Natural killer cell treated with Interleukin-12 subunit alpha and Interleukin-12 subunit beta and Interleukin-15 and Interleukin-18, amount 100 ng/mL, for 72 hours (primary cell): ENCODE measurements at regions not wholly inside any gene's neighbourhood (a gene's known extent, or its start where the extent isn't known, plus 50 kb on each side); places are given as distances from the start of the nearest gene placed in this dataset.

Experiments used
- ATAC-seq, 2 donors: fragments of 150-1000 bp; cut with Tn5 transposase in 1 of 2; sonication (Bioruptor Pico), chemical (Tn5 transposase) in 1 of 2; 2 replicates each; pipeline ENCODE4 v1.10.0; 2021
- DNase-seq: peaks from one replicate; pipeline ENCODE4 v3.0.0; 2022; ENCODE audit warnings: low spot score
- H3K27ac Mint-ChIP-seq, 2 donors: 1 replicate in 1 of 2; 2 replicates in 1 of 2; pipeline ENCODE4 v1.8.0; 2022; ENCODE audit warnings: mixed read lengths in 2 of 2, mild to moderate bottlenecking in 1 of 2, moderate library complexity in 1 of 2
- H3K27me3 Mint-ChIP-seq, 2 donors: 1 replicate in 1 of 2; 2 replicates in 1 of 2; pipeline ENCODE4 v1.8.0; 2022; ENCODE audit warnings: mixed read lengths in 2 of 2
- H3K36me3 Mint-ChIP-seq: one replicate; pipeline ENCODE4 v1.8.0; 2022; ENCODE audit warnings: mixed read lengths
- H3K4me1 Mint-ChIP-seq, 2 donors: 1 replicate in 1 of 2; 2 replicates in 1 of 2; pipeline ENCODE4 v1.8.0; 2022; ENCODE audit warnings: low read depth in 2 of 2, mixed read lengths in 2 of 2, mild to moderate bottlenecking in 1 of 2
- H3K4me3 Mint-ChIP-seq: one replicate; pipeline ENCODE4 v1.8.0; 2022; ENCODE audit warnings: mixed read lengths
- H3K9me3 Mint-ChIP-seq: 2 replicates; pipeline ENCODE4 v1.8.0; 2022; ENCODE audit warnings: mixed read lengths

DNA sequence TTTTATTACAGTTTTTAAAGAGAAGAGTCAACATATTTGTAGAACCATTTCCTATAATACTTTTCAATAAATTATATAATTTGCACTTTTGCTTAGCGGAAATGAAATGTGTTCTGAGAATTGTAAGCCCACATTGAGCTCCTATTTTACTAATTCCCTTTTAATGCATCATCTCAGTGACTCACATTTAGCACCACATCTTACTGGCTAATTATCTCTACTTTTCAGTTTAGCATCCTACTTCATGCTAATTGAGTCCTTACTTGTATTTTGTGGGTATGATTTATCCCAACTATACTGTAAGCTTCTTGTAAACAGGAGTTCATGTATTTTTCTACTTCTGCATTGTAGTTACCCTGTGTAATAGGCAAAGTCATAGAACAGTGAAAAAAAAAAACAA lies 67.5 kb downstream of the TMX1 start:
- H3K4me1 Mint-ChIP-seq: no peaks in the 10 kb centered on the region
- no peak for ATAC-seq
- no peak overlapping the region for H3K4me3 Mint-ChIP-seq
- H3K36me3 Mint-ChIP-seq: no peaks in the 10 kb centered on the region
- peaks cover 21% of the 10 kb centered on the region in 2 donors for H3K27me3 Mint-ChIP-seq
- no peaks in the 10 kb centered on the region for H3K9me3 Mint-ChIP-seq
- no peak for DNase-seq
- H3K27ac Mint-ChIP-seq: no peak overlapping the region

DNA sequence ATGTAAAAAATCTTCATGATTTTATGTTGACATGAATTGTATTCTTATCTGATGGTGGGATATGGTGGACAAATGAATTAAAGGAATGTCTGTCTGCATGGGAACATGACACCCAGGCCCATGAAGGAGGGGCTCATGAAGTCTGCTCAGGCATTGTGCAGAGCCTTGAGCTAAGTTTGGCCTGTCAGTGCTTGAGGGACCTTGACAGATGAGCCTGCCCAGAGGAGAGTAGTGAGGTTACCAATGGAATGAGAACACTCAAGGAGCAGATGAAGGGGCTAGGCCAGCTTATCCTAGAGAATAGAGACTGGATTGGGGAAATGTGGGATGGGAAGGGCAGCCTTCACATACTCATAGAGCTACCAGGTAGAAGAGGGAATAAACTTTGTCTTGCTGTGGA lies 68.8 kb downstream of the TMX1 start:
- Mint-ChIP-seq H3K4me1 (no peaks in the 10 kb centered on the region), H3K9me3 (no peaks in the 10 kb centered on the region), H3K27me3 (peaks cover 21% of the 10 kb centered on the region in 2 donors), H3K36me3 (no peaks in the 10 kb centered on the region), H3K4me3 (no peak overlapping the region), H3K27ac (no peak overlapping the region)
- no peak for DNase-seq
- ATAC-seq: no peak

DNA sequence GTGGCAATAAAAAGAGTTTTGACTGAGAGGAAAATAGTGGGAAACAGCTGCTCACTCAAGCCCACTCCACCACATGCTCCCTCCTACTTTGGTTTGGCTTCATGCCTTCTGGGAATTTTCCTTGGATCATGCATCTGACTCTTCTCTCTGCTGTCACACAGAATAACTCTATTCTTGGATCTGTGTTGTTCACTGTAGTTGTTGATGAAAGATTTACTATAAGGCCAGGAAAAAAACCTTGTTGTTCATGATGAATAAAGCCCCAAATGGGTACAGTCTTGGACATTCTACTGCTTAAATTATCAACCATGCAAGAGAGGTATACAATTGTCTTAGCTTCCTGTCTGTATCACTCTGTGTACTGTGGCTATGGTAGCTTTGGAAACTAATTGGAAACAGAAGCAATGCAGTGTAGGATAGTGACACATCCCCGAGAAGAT lies 70.5 kb downstream of the TMX1 start:
- peaks cover 21% of the 10 kb centered on the region in 2 donors for H3K27me3 Mint-ChIP-seq
- no peak overlapping the region for H3K4me3 Mint-ChIP-seq
- H3K9me3 Mint-ChIP-seq: no peaks in the 10 kb centered on the region
- DNase-seq (no peak), ATAC-seq (no peak)
- no peaks in the 10 kb centered on the region for H3K4me1 Mint-ChIP-seq
- no peaks in the 10 kb centered on the region for H3K36me3 Mint-ChIP-seq
- H3K27ac Mint-ChIP-seq: no peak overlapping the region

DNA sequence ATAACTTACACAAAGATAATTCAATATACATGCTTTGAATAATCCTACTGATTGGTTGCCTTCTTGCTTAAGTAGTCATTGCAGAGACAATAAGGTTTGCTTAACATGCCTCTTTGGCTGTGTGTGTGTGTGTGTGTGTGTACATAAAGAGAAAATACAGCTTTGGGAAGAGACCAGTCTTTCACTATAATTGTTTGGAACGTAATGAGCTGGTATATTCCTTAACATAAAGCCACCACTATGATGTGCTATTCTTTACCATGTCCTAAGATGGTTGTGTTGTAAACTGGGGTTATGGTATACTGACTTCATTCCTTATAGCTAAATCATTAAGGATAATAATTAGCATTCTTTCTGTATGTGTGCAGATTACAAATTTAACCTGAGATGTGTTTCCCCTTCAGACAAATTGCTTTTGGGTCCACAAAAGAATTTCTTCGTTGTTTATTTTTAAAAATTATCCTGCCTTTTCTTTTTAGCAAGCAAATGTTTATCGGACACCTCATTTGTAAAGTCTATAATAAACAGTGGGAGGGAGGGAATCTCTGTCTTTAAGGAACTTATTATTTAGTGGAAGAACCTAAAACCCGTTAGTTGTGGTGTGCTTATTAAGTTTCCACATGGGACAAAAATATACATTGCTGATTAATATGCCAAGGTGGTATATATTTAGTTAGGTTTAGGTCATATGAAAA lies 74.4 kb downstream of the TMX1 start:
- DNase-seq (no peak), ATAC-seq (no peak)
- Mint-ChIP-seq H3K4me3 (no peak overlapping the region), H3K36me3 (no peaks in the 10 kb centered on the region), H3K27me3 (peaks cover 9% of the 10 kb centered on the region in 2 donors), H3K4me1 (no peaks in the 10 kb centered on the region), H3K9me3 (no peaks in the 10 kb centered on the region), H3K27ac (no peak overlapping the region)

DNA sequence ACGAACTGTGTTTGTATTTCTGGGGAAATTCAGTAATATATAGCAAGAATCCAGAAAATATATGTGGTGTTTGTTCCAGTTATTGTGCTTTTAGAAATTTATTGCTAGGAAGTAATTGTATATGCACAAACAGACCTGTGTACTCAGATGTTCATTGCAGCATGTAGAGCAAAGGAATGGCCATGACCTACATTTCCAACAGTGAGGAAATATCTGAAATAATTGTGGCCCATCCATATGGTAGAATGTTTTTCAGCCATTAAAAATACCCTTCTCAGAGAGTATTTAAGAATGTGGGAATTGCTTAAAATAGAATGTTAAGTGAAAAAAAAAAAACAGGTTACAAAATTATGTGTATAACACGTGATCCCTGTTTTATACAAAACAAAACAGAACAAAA lies 77.3 kb downstream of the TMX1 start:
- Mint-ChIP-seq H3K36me3 (no peaks in the 10 kb centered on the region), H3K27ac (no peak overlapping the region), H3K27me3 (peaks cover 0 to 5% of the 10 kb centered on the region in 2 donors), H3K4me3 (no peak overlapping the region), H3K4me1 (no peaks in the 10 kb centered on the region), H3K9me3 (no peaks in the 10 kb centered on the region)
- no peak for ATAC-seq
- DNase-seq: no peak

DNA sequence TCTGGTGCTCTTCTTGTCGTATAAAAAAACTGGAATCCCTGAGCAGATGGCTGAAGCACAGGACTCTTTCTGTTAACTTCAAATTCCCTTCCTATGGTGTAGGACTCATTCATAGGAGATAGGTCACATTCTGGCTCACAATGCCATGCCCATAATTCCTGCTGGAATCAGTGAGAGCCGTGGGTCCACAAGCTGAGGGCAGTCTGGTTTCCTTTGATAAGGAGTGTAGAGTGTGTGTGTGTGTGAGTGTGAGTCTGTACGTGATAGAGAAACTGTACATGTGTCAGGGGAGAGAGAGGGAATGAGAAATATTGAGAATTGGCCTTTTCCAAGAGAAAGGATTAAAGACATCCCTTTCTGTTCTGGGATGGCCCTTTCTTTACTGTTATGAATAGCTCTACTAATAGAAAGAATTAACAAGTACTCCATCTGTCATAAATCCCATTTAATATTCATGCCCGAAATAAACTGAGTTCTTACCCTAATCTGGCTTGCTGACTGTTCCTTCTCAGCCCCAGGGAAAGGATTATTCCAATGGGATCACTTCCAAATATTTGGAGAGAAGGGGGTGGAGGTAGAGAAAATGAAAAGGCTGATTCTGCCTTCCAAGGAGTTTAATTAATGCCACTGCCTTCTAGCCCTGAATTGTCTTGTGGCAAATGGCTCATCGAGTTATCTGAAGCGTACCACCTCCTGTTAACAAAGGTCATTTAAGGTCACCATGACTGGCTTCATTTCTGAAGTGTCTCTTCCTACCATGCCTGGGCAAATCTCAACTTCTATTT lies 79.0 kb downstream of the TMX1 start:
- Mint-ChIP-seq H3K4me3 (no peak overlapping the region), H3K27me3 (peaks cover 3 to 7% of the 10 kb centered on the region in 2 donors), H3K36me3 (no peaks in the 10 kb centered on the region), H3K9me3 (no peaks in the 10 kb centered on the region), H3K4me1 (no peaks in the 10 kb centered on the region), H3K27ac (no peak overlapping the region)
- DNase-seq (no peak), ATAC-seq (no peak)

DNA sequence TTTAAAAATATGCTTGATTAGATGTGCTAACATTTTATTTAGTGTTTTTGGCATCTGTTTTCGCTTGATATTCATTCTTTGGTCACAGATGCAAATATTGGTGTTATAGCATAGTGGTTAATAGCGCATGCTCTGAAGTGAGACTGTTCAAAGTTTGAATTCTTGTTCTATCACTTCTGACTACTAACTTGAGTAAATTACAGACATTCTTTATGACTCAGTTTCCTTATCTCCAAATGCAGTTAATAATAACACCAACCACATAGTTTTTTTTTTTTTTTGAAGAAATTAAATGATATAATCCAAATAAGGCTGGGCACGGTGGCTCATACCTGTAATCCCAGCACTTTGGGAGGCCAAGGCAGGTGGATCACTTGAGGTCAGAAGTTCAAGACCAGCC lies 81.0 kb downstream of the TMX1 start:
- no peak overlapping the region for H3K27ac Mint-ChIP-seq
- no peaks in the 10 kb centered on the region for H3K9me3 Mint-ChIP-seq
- no peaks in the 10 kb centered on the region for H3K4me1 Mint-ChIP-seq
- H3K4me3 Mint-ChIP-seq: no peak overlapping the region
- peaks cover 15 to 21% of the 10 kb centered on the region in 2 donors for H3K27me3 Mint-ChIP-seq
- no peak for DNase-seq
- ATAC-seq: no peak
- no peaks in the 10 kb centered on the region for H3K36me3 Mint-ChIP-seq

DNA sequence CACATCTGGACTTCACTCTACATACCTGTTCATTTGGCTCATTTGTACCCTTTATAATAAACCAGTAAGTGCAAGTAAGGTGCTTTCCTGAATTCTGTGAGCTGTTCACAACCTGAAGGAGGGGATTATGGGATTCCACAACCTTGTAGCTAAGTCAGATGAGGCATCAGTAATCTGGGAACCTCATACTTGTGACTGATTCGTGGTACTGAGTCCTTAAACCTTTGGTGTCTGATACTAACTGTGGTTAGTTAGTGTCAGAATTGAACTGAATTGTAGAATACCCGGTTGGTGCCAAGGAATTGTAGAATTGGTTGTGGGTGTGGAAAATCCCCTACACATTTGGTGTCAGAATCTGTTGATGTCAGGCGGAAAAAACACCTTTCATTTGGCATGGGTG lies 83.4 kb downstream of the TMX1 start:
- Mint-ChIP-seq H3K27ac (no peak overlapping the region), H3K4me3 (no peak overlapping the region), H3K36me3 (no peaks in the 10 kb centered on the region), H3K9me3 (no peaks in the 10 kb centered on the region), H3K4me1 (no peaks in the 10 kb centered on the region), H3K27me3 (peaks cover 32 to 41% of the 10 kb centered on the region in 2 donors)
- ATAC-seq (no peak), DNase-seq (no peak)

DNA sequence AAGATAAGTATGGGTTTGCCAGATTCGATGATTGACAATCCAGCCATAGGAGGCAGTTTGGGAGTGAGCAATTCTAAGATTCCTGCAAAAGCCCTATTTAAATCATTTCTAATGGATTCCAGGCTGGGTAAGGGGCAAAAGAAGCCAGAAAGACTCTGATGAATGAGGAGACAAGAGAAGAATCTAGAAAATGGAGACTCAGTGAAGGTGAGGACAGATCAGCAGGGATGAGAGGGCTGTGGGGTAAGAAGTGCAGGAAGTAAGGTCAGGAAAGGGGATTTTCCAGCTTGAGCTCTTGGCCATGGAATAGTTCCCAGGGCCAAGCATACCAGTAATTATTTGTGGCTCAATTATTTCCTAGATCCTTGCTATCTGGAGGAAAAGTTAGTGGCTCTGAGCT lies 87.3 kb downstream of the TMX1 start:
- no peak for DNase-seq
- Mint-ChIP-seq H3K4me1 (no peaks in the 10 kb centered on the region), H3K9me3 (no peaks in the 10 kb centered on the region), H3K27me3 (peaks cover 43 to 60% of the 10 kb centered on the region in 2 donors), H3K36me3 (no peaks in the 10 kb centered on the region), H3K4me3 (no peak overlapping the region), H3K27ac (no peak overlapping the region)
- no peak for ATAC-seq

DNA sequence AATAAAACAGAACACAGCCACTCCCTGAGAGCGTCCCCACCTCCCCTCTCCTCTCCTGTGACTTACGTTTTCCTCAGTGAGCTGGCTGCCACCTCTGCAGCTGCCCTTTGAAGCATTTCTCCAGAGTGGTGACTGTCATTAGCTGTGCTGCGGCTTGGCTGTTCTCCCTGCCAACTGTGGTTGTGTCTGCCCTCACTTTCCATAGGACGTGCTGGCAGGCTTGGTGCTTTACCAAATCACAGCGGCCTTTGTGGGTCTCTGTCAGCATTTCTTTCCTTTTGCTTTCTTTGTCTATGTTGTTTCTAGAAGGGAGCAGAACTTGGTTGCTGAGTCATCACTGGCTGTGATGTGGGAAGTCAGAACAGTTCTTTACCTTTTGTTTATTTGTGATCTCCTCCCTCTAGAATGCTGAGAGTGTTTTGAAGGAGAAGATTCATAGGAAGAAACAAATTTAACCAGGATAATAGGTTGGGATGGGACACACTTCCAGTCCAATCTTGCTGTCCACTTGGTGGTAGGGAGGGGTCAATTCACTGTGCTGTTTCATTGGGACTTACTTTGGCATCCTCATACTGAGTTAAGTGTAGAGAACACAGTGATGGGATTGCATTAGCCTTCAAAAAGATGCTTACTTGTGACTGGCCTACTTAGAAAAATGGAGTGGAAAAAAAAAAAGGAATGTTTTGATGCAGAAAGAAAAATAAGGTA lies 88.2 kb downstream of the TMX1 start:
- Mint-ChIP-seq H3K9me3 (no peaks in the 10 kb centered on the region), H3K27me3 (peaks cover 48 to 69% of the 10 kb centered on the region in 2 donors), H3K36me3 (no peaks in the 10 kb centered on the region), H3K4me1 (no peaks in the 10 kb centered on the region), H3K27ac (no peak overlapping the region), H3K4me3 (no peak overlapping the region)
- ATAC-seq (no peak), DNase-seq (no peak)

DNA sequence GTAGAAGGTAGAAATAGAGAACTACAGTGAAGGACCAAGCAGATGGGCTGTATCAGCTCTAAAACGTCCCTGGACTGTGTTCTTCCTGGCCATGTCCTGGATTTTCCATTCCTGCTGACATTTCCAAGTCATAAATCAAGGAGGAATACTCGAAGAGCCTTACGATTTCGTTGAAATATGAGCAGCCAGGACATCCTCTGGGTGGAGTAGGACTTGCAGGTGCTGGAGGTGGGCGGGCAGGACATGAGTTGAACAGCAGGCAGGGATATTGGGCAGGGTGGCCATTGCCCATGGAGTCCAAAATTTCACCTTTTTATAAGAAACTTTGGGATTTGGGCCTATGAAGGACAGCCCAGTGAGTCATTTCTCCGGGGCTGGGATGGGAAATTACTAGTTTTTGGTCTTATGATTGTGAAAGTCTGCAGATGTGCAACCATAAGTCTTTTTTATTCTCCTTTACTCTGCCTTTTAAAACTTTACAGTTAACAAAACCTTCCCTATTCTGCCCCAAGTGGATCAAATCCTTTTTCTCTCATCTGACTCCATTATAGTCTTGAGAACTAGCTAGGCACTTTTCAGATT lies 88.8 kb downstream of the TMX1 start:
- no peak overlapping the region for H3K27ac Mint-ChIP-seq
- no peak for ATAC-seq
- H3K36me3 Mint-ChIP-seq: no peaks in the 10 kb centered on the region
- peaks cover 48 to 68% of the 10 kb centered on the region in 2 donors for H3K27me3 Mint-ChIP-seq
- no peak for DNase-seq
- no peaks in the 10 kb centered on the region for H3K9me3 Mint-ChIP-seq
- H3K4me1 Mint-ChIP-seq: no peaks in the 10 kb centered on the region
- no peak overlapping the region for H3K4me3 Mint-ChIP-seq

DNA sequence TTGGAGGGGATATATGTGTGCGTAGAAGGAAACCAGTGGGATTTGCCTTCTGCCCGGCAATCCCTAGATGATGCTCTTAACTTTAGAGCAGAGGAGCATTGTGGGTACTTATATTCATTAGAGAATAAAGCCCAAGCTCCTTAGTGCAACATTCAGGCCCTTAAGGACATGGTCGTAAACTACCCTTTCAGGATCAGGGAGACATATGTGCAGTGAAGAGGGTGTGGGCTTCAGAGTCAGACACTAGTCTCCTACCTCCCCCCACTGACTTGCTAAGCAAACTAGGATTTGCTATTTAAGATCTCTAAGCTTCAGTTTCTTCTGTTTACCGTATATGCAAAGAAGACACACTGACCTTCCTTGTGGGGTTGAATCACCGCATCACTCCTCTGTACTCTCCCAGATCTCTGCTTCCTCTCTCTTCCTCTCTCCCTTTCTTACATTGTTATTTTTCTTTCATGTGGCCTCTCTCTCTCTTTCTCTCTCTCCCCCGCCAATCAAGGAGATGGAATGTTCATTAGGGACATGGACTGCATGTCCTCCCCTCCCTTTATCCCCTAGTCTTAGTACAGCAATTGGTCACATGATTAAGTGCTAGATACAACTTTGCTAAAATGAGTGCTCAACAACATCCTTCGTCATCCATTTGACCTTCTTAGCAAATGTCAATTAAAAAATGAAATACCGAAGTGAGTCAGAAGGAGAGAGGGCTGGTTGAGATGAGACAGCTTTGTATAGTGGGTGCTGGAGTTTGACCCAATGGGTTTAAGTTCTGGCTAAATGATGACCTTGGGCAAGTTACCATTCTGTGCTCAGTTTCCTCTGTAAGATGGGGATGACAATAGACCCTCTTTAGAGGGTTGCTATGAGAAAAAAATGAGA lies 91.7 kb downstream of the TMX1 start:
- no peak overlapping the region for H3K27ac Mint-ChIP-seq
- ATAC-seq (no peak), DNase-seq (no peak)
- H3K9me3 Mint-ChIP-seq: no peaks in the 10 kb centered on the region
- H3K27me3 Mint-ChIP-seq: peaks cover 44 to 55% of the 10 kb centered on the region in 2 donors
- no peaks in the 10 kb centered on the region for H3K36me3 Mint-ChIP-seq
- no peak overlapping the region for H3K4me3 Mint-ChIP-seq
- H3K4me1 Mint-ChIP-seq: no peaks in the 10 kb centered on the region

DNA sequence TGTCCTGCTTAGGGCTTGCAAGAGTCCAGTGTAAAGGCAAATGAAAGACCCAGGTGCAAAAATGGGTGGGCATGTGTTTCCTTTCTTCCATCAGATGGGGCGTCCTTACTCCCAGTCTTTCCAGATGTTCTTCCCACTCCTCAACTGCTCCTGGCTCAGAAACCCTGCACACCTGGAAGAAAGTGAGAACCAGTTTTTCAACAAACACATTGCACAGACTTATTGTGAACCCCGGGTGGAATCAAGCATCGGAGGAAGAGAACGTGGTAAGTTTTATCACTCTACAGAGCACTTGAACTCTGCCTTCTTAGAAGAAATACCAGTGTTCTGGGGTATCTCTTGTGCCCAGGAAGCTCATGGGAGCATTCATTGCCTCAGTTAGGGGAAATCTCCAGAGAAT lies 93.3 kb downstream of the TMX1 start:
- ATAC-seq: no peak
- no peak for DNase-seq
- no peaks in the 10 kb centered on the region for H3K9me3 Mint-ChIP-seq
- no peak overlapping the region for H3K27ac Mint-ChIP-seq
- H3K4me3 Mint-ChIP-seq: no peak overlapping the region
- no peaks in the 10 kb centered on the region for H3K36me3 Mint-ChIP-seq
- H3K27me3 Mint-ChIP-seq: peaks cover 33 to 41% of the 10 kb centered on the region in 2 donors
- H3K4me1 Mint-ChIP-seq: no peaks in the 10 kb centered on the region
